Breast epithelium (tissue), 3 donors: ENCODE measurements at regions not wholly inside any gene's neighbourhood (a gene's known extent, or its start where the extent isn't known, plus 50 kb on each side); places are given as distances from the start of the nearest gene placed in this dataset.

Experiments used
- CTCF ChIP-seq, 3 donors: fragments of 450-650 bp; IDR thresholded peaks; one replicate each; pipeline ENCODE4 v1.5.1; 2016 to 2017; ENCODE audit warnings: antibody characterized with exemption in 3 of 3, mild to moderate bottlenecking in 3 of 3, moderate library complexity in 3 of 3
- POLR2A ChIP-seq: fragments of 450-650 bp; IDR thresholded peaks from one replicate; pipeline ENCODE4 v1.6.1; 2016; ENCODE audit warnings: antibody characterized with exemption, mild to moderate bottlenecking, moderate library complexity
- POLR2AphosphoS5 ChIP-seq, 3 donors: sonication (generic); formaldehyde crosslinking; IDR thresholded peaks; one replicate each; pipeline ENCODE4 v1.6.1; 2017; ENCODE audit warnings: antibody characterized with exemption in 3 of 3

GRCh38 chr5:171700318-171700912 is 85.2 kb upstream of the SMIM23 start:
- TF ChIP-seq CTCF (IDR thresholded peaks at IDR 0.05) (no peak), POLR2A (no peak), POLR2AphosphoS5 (IDR thresholded peaks at IDR 0.05) (no peak)
